ENCODE measurements at regions not wholly inside any gene's neighbourhood (a gene's known extent, or its start where the extent isn't known, plus 50 kb on each side); places are given as distances from the start of the nearest gene placed in this dataset.

- H3K4me3 ChIP-seq = no peak overlapping the region
- H3K27ac ChIP-seq (replicated peaks in 1 of 4) = no peak overlapping the region
- H3K4me1 ChIP-seq = no peaks in the 10 kb centered on the region
- intact Hi-C loops (cut with DNase I) = no loop called here
- H3K27me3 ChIP-seq = peaks cover 0 to 65% (median 0%) of the 10 kb centered on the region in 4 donors
- H3K36me3 ChIP-seq = no peaks in the 10 kb centered on the region
- DNase-seq (ENCODE audit: extremely low spot score) = no peak
- H3K9me3 ChIP-seq = no peaks in the 10 kb centered on the region
- TF ChIP-seq POLR2A (IDR thresholded peaks at IDR 0.05; ENCODE audit: low read depth) = no peak
- TF ChIP-seq CTCF (IDR thresholded peaks at IDR 0.05) = no peak
- no peak for TF ChIP-seq EP300 (IDR thresholded peaks at IDR 0.05)
- no peak for TF ChIP-seq POLR2AphosphoS5 (IDR thresholded peaks at IDR 0.05)
- 93% methylated on average over 2 of the region's 4 CpGs for WGBS
These were observed 631.4 kb upstream of the B3GAT1 start for GRCh38 chr11:135043434-135043833.

GRCh38 chr11:135037828-135038227 is 625.8 kb upstream of the B3GAT1 start:
- H3K27me3 ChIP-seq = peaks cover 0 to 52% (median 0%) of the 10 kb centered on the region in 4 donors
- WGBS = 81% methylated on average over 5 of the region's 5 CpGs
- H3K9me3 ChIP-seq = no peaks in the 10 kb centered on the region
- DNase-seq (ENCODE audit: extremely low spot score) = peak; percentile 80
- TF ChIP-seq POLR2AphosphoS5 (IDR thresholded peaks at IDR 0.05) (no peak), POLR2A (IDR thresholded peaks at IDR 0.05; ENCODE audit: low read depth) (no peak), EP300 (IDR thresholded peaks at IDR 0.05) (no peak)
- no peaks in the 10 kb centered on the region for H3K4me1 ChIP-seq
- intact Hi-C loops (cut with DNase I) = no loop called here
- H3K27ac ChIP-seq (replicated peaks in 1 of 4) = no peak overlapping the region
- no peak overlapping the region for H3K4me3 ChIP-seq
- no peaks in the 10 kb centered on the region for H3K36me3 ChIP-seq

- intact Hi-C loops (cut with DNase I) = no loop called here
- WGBS = 70% methylated on average over 17 of the region's 19 CpGs
- H3K27ac ChIP-seq (replicated peaks in 1 of 4) = no peak overlapping the region
- H3K36me3 ChIP-seq = no peaks in the 10 kb centered on the region
- H3K4me3 ChIP-seq = no peak overlapping the region
- no peak for TF ChIP-seq EP300 (IDR thresholded peaks at IDR 0.05)
- no peak for TF ChIP-seq POLR2AphosphoS5 (IDR thresholded peaks at IDR 0.05)
- no peak for TF ChIP-seq POLR2A (IDR thresholded peaks at IDR 0.05; ENCODE audit: low read depth)
- no peak for TF ChIP-seq CTCF (IDR thresholded peaks at IDR 0.05)
- no peaks in the 10 kb centered on the region for H3K9me3 ChIP-seq
- no peaks in the 10 kb centered on the region for H3K4me1 ChIP-seq
- peak; percentile 85 for DNase-seq (ENCODE audit: extremely low spot score)
- H3K27me3 ChIP-seq = peaks cover 0 to 60% (median 0%) of the 10 kb centered on the region in 4 donors
These were observed 624.7 kb upstream of the B3GAT1 start for GRCh38 chr11:135036488-135037297.

GRCh38 chr11:135035282-135035681 is 623.2 kb upstream of the B3GAT1 start:
- peak; percentile 34 for DNase-seq (ENCODE audit: extremely low spot score)
- H3K4me3 ChIP-seq = no peak overlapping the region
- 83% methylated on average over 3 of the region's 3 CpGs for WGBS
- H3K4me1 ChIP-seq = no peaks in the 10 kb centered on the region
- TF ChIP-seq EP300 (IDR thresholded peaks at IDR 0.05) = no peak
- no peak for TF ChIP-seq POLR2AphosphoS5 (IDR thresholded peaks at IDR 0.05)
- no peak for TF ChIP-seq POLR2A (IDR thresholded peaks at IDR 0.05; ENCODE audit: low read depth)
- TF ChIP-seq CTCF (IDR thresholded peaks at IDR 0.05) = no peak
- no peak overlapping the region for H3K27ac ChIP-seq (replicated peaks in 1 of 4)
- H3K27me3 ChIP-seq = peaks cover 0 to 74% (median 0%) of the 10 kb centered on the region in 4 donors
- intact Hi-C loops (cut with DNase I) = no loop called here
- H3K9me3 ChIP-seq = no peaks in the 10 kb centered on the region
- H3K36me3 ChIP-seq = no peaks in the 10 kb centered on the region

- 33% methylated on average over 5 of the region's 5 CpGs for WGBS
- Histone ChIP-seq H3K9me3 (no peaks in the 10 kb centered on the region), H3K4me1 (no peaks in the 10 kb centered on the region), H3K27me3 (peaks cover 0 to 72% (median 0%) of the 10 kb centered on the region in 4 donors), H3K4me3 (no peak overlapping the region), H3K27ac (replicated peaks in 1 of 4) (no peak overlapping the region), H3K36me3 (no peaks in the 10 kb centered on the region)
- intact Hi-C loops (cut with DNase I) = no loop called here
- DNase-seq (ENCODE audit: extremely low spot score) = peak; percentile 66
- TF ChIP-seq POLR2AphosphoS5 (IDR thresholded peaks at IDR 0.05) (no peak), CTCF (IDR thresholded peaks at IDR 0.05) (no peak), POLR2A (IDR thresholded peaks at IDR 0.05; ENCODE audit: low read depth) (no peak), EP300 (IDR thresholded peaks at IDR 0.05) (no peak)
These were observed 621.5 kb upstream of the B3GAT1 start for GRCh38 chr11:135033540-135033939.

All from esophagus muscularis mucosa (tissue), 4 donors.